CD4-positive, CD25-positive, alpha-beta regulatory T cell (primary cell): ENCODE measurements at regions not wholly inside any gene's neighbourhood (a gene's known extent, or its start where the extent isn't known, plus 50 kb on each side); places are given as distances from the start of the nearest gene placed in this dataset.

Experiments used
- ATAC-seq, 2 donors: fragments of 150-1000 bp; cut with Tn5 transposase; one replicate each; pipeline ENCODE4 v1.10.0; 2021; ENCODE audit warnings: low read depth in 2 of 2, moderate number of reproducible peaks in 2 of 2, moderate library complexity in 1 of 2
- DNase-seq, 3 donors: peaks; one replicate each; pipeline versions ENCODE4 v3.0.0 to v3.0.0-alpha.2; 2012 to 2022; ENCODE audit warnings: mixed read lengths in 1 of 3
- H3K27ac ChIP-seq: one replicate; pipeline ENCODE4 v1.7.0; 2013; ENCODE audit warnings: mild to moderate bottlenecking, low read length; ENCODE audit not compliant: insufficient read depth, poor library complexity, severe bottlenecking
- H3K27me3 ChIP-seq: one replicate; pipeline ENCODE4 v1.7.0; 2013; ENCODE audit warnings: low read length; ENCODE audit not compliant: control insufficient read depth, insufficient read depth
- H3K36me3 ChIP-seq: one replicate; pipeline ENCODE4 v1.7.0; 2013; ENCODE audit warnings: mild to moderate bottlenecking, low read length, moderate library complexity; ENCODE audit not compliant: control insufficient read depth, insufficient read depth
- H3K4me1 ChIP-seq: 2 replicates; pipeline ENCODE4 v1.7.0; 2013; ENCODE audit warnings: mild to moderate bottlenecking, low read length; ENCODE audit not compliant: insufficient read depth, control insufficient read depth, poor library complexity, severe bottlenecking
- H3K4me3 ChIP-seq: one replicate; pipeline ENCODE4 v1.7.0; 2013; ENCODE audit warnings: low read depth, mild to moderate bottlenecking, low read length, moderate library complexity
- H3K9me3 ChIP-seq, 2 experiments: 1 replicate in 1 of 2; 2 replicates in 1 of 2; pipeline ENCODE4 v1.7.0; 2013; ENCODE audit warnings: low read length in 2 of 2, mild to moderate bottlenecking in 1 of 2, moderate library complexity in 1 of 2; ENCODE audit not compliant: control insufficient read depth in 2 of 2
- H3K27ac Mint-ChIP-seq, 3 donors: one replicate each; pipeline ENCODE4 v1.8.0; 2020 to 2022; ENCODE audit warnings: mild to moderate bottlenecking in 3 of 3, mixed read lengths in 3 of 3, moderate library complexity in 2 of 3
- H3K27me3 Mint-ChIP-seq: one replicate; pipeline ENCODE4 v1.8.0; 2022; ENCODE audit warnings: mild to moderate bottlenecking, mixed read lengths
- H3K36me3 Mint-ChIP-seq: one replicate; pipeline ENCODE4 v1.8.0; 2020; ENCODE audit warnings: mixed read lengths
- H3K4me1 Mint-ChIP-seq, 4 donors: one replicate each; pipeline ENCODE4 v1.8.0; 2020 to 2022; ENCODE audit warnings: mixed read lengths in 4 of 4, mild to moderate bottlenecking in 1 of 4
- H3K4me3 Mint-ChIP-seq, 4 donors: one replicate each; pipeline ENCODE4 v1.8.0; 2020 to 2022; ENCODE audit warnings: mild to moderate bottlenecking in 4 of 4, mixed read lengths in 4 of 4, moderate library complexity in 3 of 4
- H3K9me3 Mint-ChIP-seq, 7 donors: one replicate each; pipeline ENCODE4 v1.8.0; 2020 to 2022; ENCODE audit warnings: mixed read lengths in 7 of 7, mild to moderate bottlenecking in 3 of 7, moderate library complexity in 2 of 7

DNA sequence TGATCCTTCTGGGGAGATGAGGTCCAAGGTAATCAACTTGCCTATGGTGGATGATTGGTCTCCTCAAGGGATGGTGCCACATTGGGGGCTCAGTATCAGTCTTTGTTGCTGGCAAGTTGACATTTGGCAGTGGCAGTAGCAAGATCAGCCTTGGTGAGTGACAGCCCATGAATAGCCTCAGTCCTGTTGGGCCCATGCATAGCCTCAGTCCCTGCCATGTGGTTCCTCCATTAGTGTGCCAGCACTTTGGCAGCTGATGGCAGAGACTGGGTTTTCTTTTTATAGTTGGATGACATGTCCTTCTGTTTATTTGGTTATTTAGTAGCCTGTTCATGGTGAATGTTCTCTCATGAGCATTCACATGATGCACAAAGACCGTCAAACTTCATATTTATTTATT lies 179.6 kb downstream of the CBLN1 start:
- Histone ChIP-seq H3K4me1 (no peaks in the 10 kb centered on the region), H3K4me3 (no peak overlapping the region), H3K36me3 (no peaks in the 10 kb centered on the region), H3K27me3 (no peaks in the 10 kb centered on the region), H3K9me3 (no peaks in the 10 kb centered on the region), H3K27ac (no peak overlapping the region)
- Mint-ChIP-seq H3K27ac (no peak overlapping the region), H3K27me3 (no peaks in the 10 kb centered on the region), H3K9me3 (peaks cover 2 to 15% (median 3%) of the 10 kb centered on the region in 7 donors), H3K4me3 (no peak overlapping the region), H3K4me1 (no peaks in the 10 kb centered on the region), H3K36me3 (no peaks in the 10 kb centered on the region)
- ATAC-seq (no peak), DNase-seq (no peak)

DNA sequence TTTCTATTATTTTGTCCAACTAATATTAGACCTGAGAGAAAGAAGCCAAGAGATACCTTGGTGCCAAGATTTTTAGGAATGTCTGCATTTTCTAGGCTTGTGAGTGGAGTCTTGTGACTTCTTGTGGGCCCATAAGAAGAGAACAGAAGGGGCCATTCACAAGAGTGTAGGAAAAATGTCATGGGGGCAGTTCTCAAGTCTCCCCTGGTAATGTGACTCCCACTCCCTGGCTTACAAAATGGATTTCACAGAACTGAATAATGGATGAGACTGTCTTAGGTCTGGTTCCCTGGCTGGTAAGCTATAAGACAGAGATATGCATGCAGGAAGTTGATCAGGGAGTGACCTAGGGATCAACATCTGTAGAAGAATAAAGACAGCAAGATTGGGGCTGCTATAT lies 181.3 kb downstream of the CBLN1 start:
- no peaks in the 10 kb centered on the region for H3K4me1 Mint-ChIP-seq
- peaks cover 0 to 15% (median 3%) of the 10 kb centered on the region in 7 donors for H3K9me3 Mint-ChIP-seq
- DNase-seq (no peak), ATAC-seq (no peak)
- Histone ChIP-seq H3K27me3 (no peaks in the 10 kb centered on the region), H3K4me1 (no peaks in the 10 kb centered on the region), H3K27ac (no peak overlapping the region), H3K36me3 (no peaks in the 10 kb centered on the region), H3K4me3 (no peak overlapping the region), H3K9me3 (no peaks in the 10 kb centered on the region)
- H3K4me3 Mint-ChIP-seq = no peak overlapping the region
- H3K27ac Mint-ChIP-seq = no peak overlapping the region
- H3K27me3 Mint-ChIP-seq = no peaks in the 10 kb centered on the region
- H3K36me3 Mint-ChIP-seq = no peaks in the 10 kb centered on the region

GRCh38 chr16:49097964-49098363 lies 183.7 kb downstream of the CBLN1 start:
- Mint-ChIP-seq H3K9me3 (peaks cover 0 to 9% (median 3%) of the 10 kb centered on the region in 7 donors), H3K4me1 (no peaks in the 10 kb centered on the region), H3K27me3 (no peaks in the 10 kb centered on the region), H3K4me3 (no peak overlapping the region), H3K36me3 (no peaks in the 10 kb centered on the region), H3K27ac (no peak overlapping the region)
- H3K4me3 ChIP-seq = no peak overlapping the region
- DNase-seq = no peak
- H3K27me3 ChIP-seq = no peaks in the 10 kb centered on the region
- no peaks in the 10 kb centered on the region for H3K9me3 ChIP-seq
- ATAC-seq = no peak
- no peak overlapping the region for H3K27ac ChIP-seq
- no peaks in the 10 kb centered on the region for H3K36me3 ChIP-seq
- H3K4me1 ChIP-seq = no peaks in the 10 kb centered on the region

DNA sequence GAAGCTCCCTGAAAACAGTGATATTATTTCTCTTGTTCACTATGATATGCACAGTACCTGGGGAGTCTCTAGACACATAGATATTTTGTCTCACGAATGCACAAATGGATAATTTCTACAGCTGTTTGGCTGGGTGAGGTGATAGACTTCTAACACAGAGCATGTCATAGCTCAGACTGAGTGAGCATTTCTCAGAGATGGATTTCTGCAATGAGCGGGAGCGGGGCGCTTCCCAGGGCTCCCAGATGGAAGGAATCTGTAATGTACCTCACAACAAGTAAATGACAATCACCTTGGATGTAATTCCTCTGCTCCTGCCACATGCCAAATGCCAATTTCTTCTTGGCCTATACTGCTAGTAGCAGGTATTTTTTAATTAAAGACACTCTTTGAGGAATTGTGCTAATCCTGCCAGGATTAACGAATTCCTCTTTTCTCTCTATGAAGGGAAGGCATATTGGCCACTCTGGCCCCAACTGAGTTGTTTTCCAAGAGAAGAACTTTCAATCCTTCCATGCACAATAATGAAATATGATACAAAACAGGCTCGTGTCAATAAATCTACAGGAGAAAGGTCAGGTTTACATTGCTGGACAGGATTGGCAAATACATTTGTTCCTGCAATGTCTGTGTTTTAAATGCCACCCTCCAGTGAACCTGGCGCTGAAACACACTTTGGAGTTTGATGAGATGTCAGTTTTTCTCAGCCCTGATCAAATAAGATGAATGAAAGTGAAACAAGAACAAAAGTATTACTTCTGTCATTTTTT lies 185.3 kb downstream of the CBLN1 start:
- no peak for DNase-seq
- Histone ChIP-seq H3K36me3 (no peaks in the 10 kb centered on the region), H3K4me1 (no peaks in the 10 kb centered on the region), H3K4me3 (no peak overlapping the region), H3K27me3 (no peaks in the 10 kb centered on the region), H3K9me3 (no peaks in the 10 kb centered on the region), H3K27ac (no peak overlapping the region)
- no peaks in the 10 kb centered on the region for H3K4me1 Mint-ChIP-seq
- H3K36me3 Mint-ChIP-seq = no peaks in the 10 kb centered on the region
- no peaks in the 10 kb centered on the region for H3K27me3 Mint-ChIP-seq
- H3K4me3 Mint-ChIP-seq = no peak overlapping the region
- ATAC-seq = no peak
- peaks cover 0 to 6% (median 2%) of the 10 kb centered on the region in 7 donors for H3K9me3 Mint-ChIP-seq
- no peak overlapping the region for H3K27ac Mint-ChIP-seq

DNA sequence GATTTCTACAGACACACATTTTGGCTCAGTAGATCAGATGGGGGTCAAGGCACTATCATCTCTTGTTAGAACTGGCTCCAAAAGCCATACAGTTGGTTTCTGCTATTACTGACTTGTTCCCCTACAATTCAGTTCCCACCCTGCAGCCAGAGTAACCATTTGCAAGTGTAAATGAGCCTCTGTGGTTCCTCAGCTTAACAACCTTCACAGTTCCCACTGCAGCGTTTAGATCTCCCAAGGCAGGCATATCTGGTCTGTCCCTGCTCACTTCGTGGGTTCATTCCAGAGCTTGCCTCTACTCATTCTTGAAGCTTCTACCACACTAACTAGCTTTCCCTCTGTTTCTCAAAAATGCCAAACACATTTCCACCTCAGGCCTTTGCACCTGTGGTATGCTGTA lies 186.1 kb downstream of the CBLN1 start:
- Mint-ChIP-seq H3K27me3 (no peaks in the 10 kb centered on the region), H3K4me1 (no peaks in the 10 kb centered on the region), H3K4me3 (no peak overlapping the region), H3K9me3 (peaks cover 0 to 5% (median 3%) of the 10 kb centered on the region in 7 donors), H3K36me3 (no peaks in the 10 kb centered on the region), H3K27ac (no peak overlapping the region)
- Histone ChIP-seq H3K36me3 (no peaks in the 10 kb centered on the region), H3K9me3 (no peaks in the 10 kb centered on the region), H3K27me3 (no peaks in the 10 kb centered on the region), H3K4me1 (no peaks in the 10 kb centered on the region), H3K4me3 (no peak overlapping the region), H3K27ac (no peak overlapping the region)
- DNase-seq (no peak), ATAC-seq (no peak)

DNA sequence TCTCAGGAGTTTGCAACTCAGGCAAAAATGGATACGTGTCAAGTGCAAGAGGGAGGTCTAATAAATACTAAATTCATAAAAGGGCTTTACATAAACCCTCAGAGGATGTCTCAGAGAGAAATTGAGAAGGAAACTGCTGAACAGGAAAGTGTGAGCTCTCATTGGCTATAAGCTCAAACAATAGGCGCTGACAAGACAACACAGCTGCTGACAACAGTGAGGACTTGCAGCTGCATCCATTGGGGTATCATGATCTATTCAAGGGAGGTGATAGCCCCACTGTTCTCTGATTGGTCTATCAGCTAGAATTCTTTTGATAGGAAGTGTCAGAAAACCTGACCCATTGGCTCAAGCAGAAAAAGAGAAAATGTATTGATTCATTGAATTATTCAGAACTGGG lies 187.2 kb downstream of the CBLN1 start:
- Histone ChIP-seq H3K4me1 (no peaks in the 10 kb centered on the region), H3K4me3 (no peak overlapping the region), H3K27me3 (no peaks in the 10 kb centered on the region), H3K27ac (no peak overlapping the region), H3K36me3 (no peaks in the 10 kb centered on the region), H3K9me3 (no peaks in the 10 kb centered on the region)
- Mint-ChIP-seq H3K4me3 (no peak overlapping the region), H3K4me1 (no peaks in the 10 kb centered on the region), H3K27ac (no peak overlapping the region), H3K36me3 (no peaks in the 10 kb centered on the region), H3K27me3 (no peaks in the 10 kb centered on the region), H3K9me3 (peaks cover 0 to 5% (median 2%) of the 10 kb centered on the region in 7 donors)
- DNase-seq (no peak), ATAC-seq (no peak)

- H3K27me3 Mint-ChIP-seq = no peaks in the 10 kb centered on the region
- ATAC-seq (no peak), DNase-seq (no peak)
- H3K9me3 Mint-ChIP-seq = peaks cover 0 to 5% (median 2%) of the 10 kb centered on the region in 7 donors
- H3K4me3 Mint-ChIP-seq = no peak overlapping the region
- Histone ChIP-seq H3K4me3 (no peak overlapping the region), H3K9me3 (no peaks in the 10 kb centered on the region), H3K4me1 (no peaks in the 10 kb centered on the region), H3K27ac (no peak overlapping the region), H3K36me3 (no peaks in the 10 kb centered on the region), H3K27me3 (no peaks in the 10 kb centered on the region)
- no peaks in the 10 kb centered on the region for H3K36me3 Mint-ChIP-seq
- no peaks in the 10 kb centered on the region for H3K4me1 Mint-ChIP-seq
- H3K27ac Mint-ChIP-seq = no peak overlapping the region
Measured at GRCh38 chr16:49093939-49094338, 187.7 kb downstream of the CBLN1 start.

DNA sequence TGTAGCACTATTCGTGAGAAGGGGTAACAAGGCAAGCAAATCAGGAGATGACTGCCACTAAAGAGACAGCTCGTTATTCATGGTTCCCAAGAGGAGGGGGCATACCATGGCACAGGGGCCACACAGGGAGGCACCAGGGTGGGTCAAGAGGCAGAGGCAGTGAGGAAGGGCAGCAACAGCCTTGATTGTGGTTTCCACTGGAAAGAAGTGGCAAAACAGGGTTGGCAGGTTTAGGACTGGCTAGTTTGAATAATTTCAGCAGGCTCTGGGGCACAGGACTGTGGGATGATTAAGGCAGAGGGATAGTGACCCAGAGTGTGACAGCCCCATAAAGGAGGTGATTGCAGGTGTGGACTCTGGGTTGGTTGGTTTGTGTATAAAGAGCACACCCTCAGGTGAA lies 188.9 kb downstream of the CBLN1 start:
- ATAC-seq (no peak), DNase-seq (no peak)
- Mint-ChIP-seq H3K36me3 (no peaks in the 10 kb centered on the region), H3K4me3 (no peak overlapping the region), H3K9me3 (peaks cover 0 to 4% (median 0%) of the 10 kb centered on the region in 7 donors), H3K27ac (no peak overlapping the region), H3K4me1 (no peaks in the 10 kb centered on the region), H3K27me3 (no peaks in the 10 kb centered on the region)
- no peaks in the 10 kb centered on the region for H3K36me3 ChIP-seq
- no peaks in the 10 kb centered on the region for H3K9me3 ChIP-seq
- no peaks in the 10 kb centered on the region for H3K27me3 ChIP-seq
- no peaks in the 10 kb centered on the region for H3K4me1 ChIP-seq
- no peak overlapping the region for H3K27ac ChIP-seq
- H3K4me3 ChIP-seq = no peak overlapping the region
